ENCODE measurements at regions not wholly inside any gene's neighbourhood (a gene's known extent, or its start where the extent isn't known, plus 50 kb on each side); places are given as distances from the start of the nearest gene placed in this dataset.

GRCh38 chr12:54721312-54721711 is 73.1 kb upstream of the DCD start:
- H3K36me3 ChIP-seq (replicated peaks in 1 of 2; ENCODE audit: control insufficient read depth in 1 of 2, insufficient read depth in 2 of 2, low read length in 1 of 2), result no peaks in the 10 kb centered on the region
- TF ChIP-seq NRF1 (IDR thresholded peaks at IDR 0.05; ENCODE audit: low read depth, low read length), result no peak
- TF ChIP-seq POLR2AphosphoS5 (IDR thresholded peaks at IDR 0.05; ENCODE audit: low read depth, low read length), result no peak
- no peak for TF ChIP-seq SMC3 (IDR thresholded peaks at IDR 0.05; ENCODE audit: low read depth, low read length)
- TF ChIP-seq USF1 (IDR thresholded peaks at IDR 0.05; ENCODE audit: borderline replicate concordance, low read depth), result no peak
- TF ChIP-seq FOXJ3 (CRISPR knock-in tag; IDR thresholded peaks at IDR 0.05), result no peak
- no peak for TF ChIP-seq YY1 (IDR thresholded peaks at IDR 0.05; ENCODE audit: low read depth)
- no peak for TF ChIP-seq PBX3 (IDR thresholded peaks at IDR 0.05)
- no peak for TF ChIP-seq RXRA (IDR thresholded peaks at IDR 0.05; ENCODE audit: borderline replicate concordance, low read depth)
- no peak for TF ChIP-seq RAD21 (IDR thresholded peaks at IDR 0.05; ENCODE audit: low read length)
- TF ChIP-seq MEF2A (IDR thresholded peaks at IDR 0.05; ENCODE audit: borderline replicate concordance, low read depth), result no peak
- TF ChIP-seq NFIC (IDR thresholded peaks at IDR 0.05; ENCODE audit: borderline replicate concordance), result no peak
- ChIA-PET CTCF (interaction anchor here (0.8 to 1.3 kb wide), 2 partner anchors 23 to 28 kb away, joined by 3 to 5 read pairs; no protein-coding TSS in a partner anchor), POLR2A (no interaction called here)
- 8% methylated on average over 3 of the region's 3 CpGs for WGBS (ENCODE audit: low lambda C conversion rate)
- H3K79me2 ChIP-seq (ENCODE audit: insufficient read depth), result no peaks in the 10 kb centered on the region
- no peaks in the 10 kb centered on the region for H3K9me2 ChIP-seq
- no peak overlapping the region for H2AFZ ChIP-seq (ENCODE audit: low read depth)
- H3K9ac ChIP-seq, result no peak overlapping the region
- H3K27ac ChIP-seq (ENCODE audit: low read depth in 2 of 2, low read length in 1 of 2), result no peak overlapping the region
- H3F3A ChIP-seq (replicated peaks; ENCODE audit: insufficient read depth), result no peaks in the 10 kb centered on the region
- H3K27me3 ChIP-seq (ENCODE audit: insufficient read depth), result no peaks in the 10 kb centered on the region; the same call in 1 of the 2 replicates
- H3K4me2 ChIP-seq, result no peak overlapping the region
- DNase-seq, result no peak
- H4K20me1 ChIP-seq (ENCODE audit: insufficient read depth), result no peaks in the 10 kb centered on the region
- H3K9me3 ChIP-seq, result no peaks in the 10 kb centered on the region
- H3K4me1 ChIP-seq (ENCODE audit: control insufficient read depth in 1 of 2, insufficient read depth in 2 of 2, low read depth in 1 of 2, low read length in 1 of 2), result no peaks in the 10 kb centered on the region
- no peak overlapping the region for H3K4me3 ChIP-seq (ENCODE audit: low read depth in 2 of 2, low read length in 1 of 2)

GRCh38 chr12:54719691-54720090 is 71.5 kb upstream of the DCD start:
- no peaks in the 10 kb centered on the region for H3K9me2 ChIP-seq
- H3K9me3 ChIP-seq, result no peaks in the 10 kb centered on the region
- DNase-seq, result no peak
- ChIA-PET CTCF (interaction anchor here (1.0 kb wide), 1 partner anchor 29 kb away, joined by 4 read pairs; no protein-coding TSS in a partner anchor), POLR2A (no interaction called here)
- H3F3A ChIP-seq (replicated peaks; ENCODE audit: insufficient read depth), result no peaks in the 10 kb centered on the region
- H3K36me3 ChIP-seq (replicated peaks in 1 of 2; ENCODE audit: control insufficient read depth in 1 of 2, insufficient read depth in 2 of 2, low read length in 1 of 2), result no peaks in the 10 kb centered on the region
- H3K4me3 ChIP-seq (ENCODE audit: low read depth in 2 of 2, low read length in 1 of 2), result no peak overlapping the region
- no peaks in the 10 kb centered on the region for H3K4me1 ChIP-seq (ENCODE audit: control insufficient read depth in 1 of 2, insufficient read depth in 2 of 2, low read depth in 1 of 2, low read length in 1 of 2)
- WGBS (ENCODE audit: low lambda C conversion rate), result 9% methylated on average over 5 of the region's 5 CpGs
- no peak overlapping the region for H3K27ac ChIP-seq (ENCODE audit: low read depth in 2 of 2, low read length in 1 of 2)
- H3K79me2 ChIP-seq (ENCODE audit: insufficient read depth), result no peaks in the 10 kb centered on the region
- H4K20me1 ChIP-seq (ENCODE audit: insufficient read depth), result no peaks in the 10 kb centered on the region
- H3K27me3 ChIP-seq (ENCODE audit: insufficient read depth), result no peaks in the 10 kb centered on the region; the same call in 1 of the 2 replicates
- TF ChIP-seq JUND (IDR thresholded peaks at IDR 0.05) (no peak), USF1 (IDR thresholded peaks at IDR 0.05; ENCODE audit: borderline replicate concordance, low read depth) (no peak), REST (IDR thresholded peaks at IDR 0.05; ENCODE audit: low read depth, low read length) (no peak), TAF1 (IDR thresholded peaks at IDR 0.05; ENCODE audit: borderline replicate concordance, low read depth, low read length) (no peak), GABPA (IDR thresholded peaks at IDR 0.05; ENCODE audit: low read depth) (no peak), MAX (IDR thresholded peaks at IDR 0.05; ENCODE audit: low read depth) (no peak), ELF1 (IDR thresholded peaks at IDR 0.05) (no peak), NRF1 (IDR thresholded peaks at IDR 0.05; ENCODE audit: low read depth, low read length) (no peak), RCOR1 (IDR thresholded peaks at IDR 0.05; ENCODE audit: low read length) (no peak), NFIC (IDR thresholded peaks at IDR 0.05; ENCODE audit: borderline replicate concordance) (no peak), RFX5 (IDR thresholded peaks at IDR 0.05; ENCODE audit: low read length) (no peak), POLR2AphosphoS5 (IDR thresholded peaks at IDR 0.05; ENCODE audit: low read depth, low read length) (no peak), FOSL2 (IDR thresholded peaks at IDR 0.05; ENCODE audit: borderline replicate concordance, low read depth) (no peak), GATA2 (CRISPR knock-in tag; IDR thresholded peaks at IDR 0.05) (no peak), RAD21 (IDR thresholded peaks at IDR 0.05; ENCODE audit: low read length) (no peak), USF2 (IDR thresholded peaks at IDR 0.05; ENCODE audit: borderline replicate concordance, low read depth, low read length) (no peak), MEF2A (IDR thresholded peaks at IDR 0.05; ENCODE audit: borderline replicate concordance, low read depth) (no peak)
- H2AFZ ChIP-seq (ENCODE audit: low read depth), result no peak overlapping the region
- no peak overlapping the region for H3K4me2 ChIP-seq
- H3K9ac ChIP-seq, result no peak overlapping the region

Measured in SK-N-SH (cell line).